DMS153 treated with DMSO at 0.1 percent for 48 hours (cell line): ENCODE measurements at regions not wholly inside any gene's neighbourhood (a gene's known extent, or its start where the extent isn't known, plus 50 kb on each side); places are given as distances from the start of the nearest gene placed in this dataset.
"Not testable (repeated sequence)": the region's sequence is repeated elsewhere in the genome, so short reads cannot be mapped to it uniquely, and the experiment has no call there.

Source experiments
- DNase-seq: peaks from one replicate; lab custom pipeline; 2025; ENCODE audit not compliant: unreplicated experiment; lab: John Stamatoyannopoulos, UW

- no peak for DNase-seq
Observed at GRCh38 chr2:43149482-43150107, 76.8 kb downstream of the ZFP36L2 start.

GRCh38 chr2:43146083-43146482 is 80.3 kb downstream of the ZFP36L2 start:
- DNase-seq = no peak

DNA sequence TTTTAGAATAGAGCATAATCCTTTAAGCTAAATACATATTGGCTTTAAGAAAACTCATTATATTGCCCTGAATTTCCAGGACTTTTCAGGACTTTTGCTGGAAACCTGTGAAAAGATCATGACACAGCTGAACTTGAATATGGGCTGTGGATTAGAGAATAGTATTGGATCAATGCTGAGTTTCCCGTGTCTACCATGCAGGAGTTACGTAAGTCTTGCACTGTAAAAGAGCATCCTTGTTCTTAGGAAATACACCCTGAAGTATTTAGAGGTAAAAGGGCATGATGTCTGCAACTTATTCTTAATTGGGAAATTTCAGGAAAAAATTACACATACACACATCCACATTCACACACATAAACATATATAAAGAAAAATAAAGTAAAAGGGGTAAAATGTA is 82.1 kb downstream of the ZFP36L2 start:
- no peak for DNase-seq

GRCh38 chr2:43143756-43144155 is 82.7 kb downstream of the ZFP36L2 start:
- DNase-seq = no peak

DNA sequence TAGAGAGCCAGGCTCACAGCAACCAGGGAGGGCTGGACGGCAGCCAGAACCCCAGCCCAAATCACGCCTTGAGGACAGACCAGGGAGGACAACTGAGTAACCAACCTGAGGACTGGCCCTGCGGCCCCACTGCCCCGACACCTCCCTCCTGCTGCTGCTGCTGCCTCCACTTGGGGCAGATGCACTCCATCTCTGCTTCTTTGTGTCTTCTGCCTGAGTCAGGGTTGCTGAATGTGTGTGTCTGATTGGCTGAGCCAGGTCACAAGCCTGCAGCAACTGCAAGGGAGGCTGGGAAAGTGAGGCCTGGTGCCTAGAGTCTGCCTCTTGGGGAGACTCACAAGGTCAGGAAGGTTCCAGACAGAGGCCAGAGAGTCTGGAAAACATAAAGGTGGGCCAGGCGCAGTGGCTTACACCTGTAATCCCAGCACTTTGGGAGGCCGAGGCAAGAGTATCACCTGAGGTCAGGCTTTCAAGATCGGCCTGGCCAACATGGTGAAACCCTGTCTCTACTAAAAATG is 83.4 kb downstream of the ZFP36L2 start:
- no peak for DNase-seq

- DNase-seq = not testable (repeated sequence)
Observed at GRCh38 chr2:43141636-43142151, 84.7 kb downstream of the ZFP36L2 start.

DNA sequence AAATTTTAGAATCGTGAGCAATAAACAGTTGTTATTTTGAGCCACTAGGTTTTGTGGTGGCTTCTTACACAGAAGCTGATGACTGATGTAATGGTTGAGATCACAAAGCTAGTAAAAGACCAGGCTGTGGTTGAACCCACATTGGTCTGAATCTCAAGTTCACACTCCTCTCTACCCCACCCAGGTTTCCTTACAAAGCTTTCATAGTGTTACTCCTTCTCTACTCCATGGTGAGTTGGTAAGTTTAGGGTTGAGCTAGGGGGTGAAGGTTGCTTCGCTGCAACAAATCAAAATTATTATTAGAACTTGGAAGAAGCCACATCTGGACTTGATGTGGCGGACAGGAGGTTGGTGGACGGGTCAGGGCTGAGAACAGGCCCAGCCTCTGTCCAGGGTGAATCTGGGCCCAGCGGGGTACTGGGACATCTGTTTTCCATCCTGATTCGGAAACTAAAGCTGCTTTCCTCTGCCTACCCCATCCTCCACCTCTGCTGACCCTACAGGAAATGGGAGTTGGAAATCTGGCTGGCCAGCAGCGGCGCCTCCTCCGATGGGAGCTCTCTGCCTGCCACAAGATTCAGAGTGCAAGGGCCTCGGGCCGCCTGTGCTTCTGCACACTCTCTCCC is 86.3 kb downstream of the ZFP36L2 start:
- no peak for DNase-seq

DNA sequence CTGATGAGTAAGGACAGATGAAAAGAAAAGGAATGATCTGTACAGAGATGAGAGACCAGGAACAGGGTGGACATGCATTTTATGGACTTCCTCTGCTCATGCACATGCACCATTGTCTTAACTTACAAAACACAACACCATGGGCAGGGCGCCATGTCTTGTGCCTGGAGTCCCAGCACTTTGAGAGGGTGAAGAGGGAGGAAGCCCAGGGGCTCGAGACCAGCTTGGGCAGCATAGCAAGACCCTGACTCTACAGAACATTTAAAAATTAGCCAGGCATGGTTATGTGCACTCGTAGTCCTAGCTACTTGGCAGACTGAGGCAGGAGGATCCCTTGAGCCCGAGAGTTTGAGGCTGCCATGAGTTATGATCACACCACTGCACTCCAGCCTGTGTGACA is 86.9 kb downstream of the ZFP36L2 start:
- no peak for DNase-seq

GRCh38 chr2:43138441-43138840 is 88.0 kb downstream of the ZFP36L2 start:
- no peak for DNase-seq

- DNase-seq = no peak
Observed at GRCh38 chr2:43136876-43137275, 89.5 kb downstream of the ZFP36L2 start.

GRCh38 chr2:43136011-43136799 is 90.2 kb downstream of the ZFP36L2 start:
- DNase-seq = no peak

DNA sequence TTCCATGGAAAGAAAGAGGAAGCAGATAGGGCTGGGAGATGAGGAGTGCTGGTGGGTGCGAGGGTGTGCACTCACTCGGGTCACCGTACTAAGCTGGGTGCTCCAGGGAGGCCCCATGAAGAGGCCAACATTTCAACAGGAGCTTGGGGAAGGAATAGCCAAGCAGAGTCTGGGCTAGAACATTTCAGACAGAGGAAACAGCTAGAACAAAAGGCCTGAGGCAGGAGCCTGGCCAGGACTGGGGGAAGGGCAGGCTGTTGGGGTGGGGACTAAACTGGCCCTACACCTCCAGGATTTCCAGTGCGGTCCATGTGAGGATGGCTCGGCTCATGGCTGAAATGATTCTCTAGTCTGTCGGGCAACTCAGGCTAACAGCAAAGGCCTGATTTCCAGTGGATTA is 90.8 kb downstream of the ZFP36L2 start:
- no peak for DNase-seq

- no peak for DNase-seq
Observed at GRCh38 chr2:43134571-43134889, 91.9 kb downstream of the ZFP36L2 start.

DNA sequence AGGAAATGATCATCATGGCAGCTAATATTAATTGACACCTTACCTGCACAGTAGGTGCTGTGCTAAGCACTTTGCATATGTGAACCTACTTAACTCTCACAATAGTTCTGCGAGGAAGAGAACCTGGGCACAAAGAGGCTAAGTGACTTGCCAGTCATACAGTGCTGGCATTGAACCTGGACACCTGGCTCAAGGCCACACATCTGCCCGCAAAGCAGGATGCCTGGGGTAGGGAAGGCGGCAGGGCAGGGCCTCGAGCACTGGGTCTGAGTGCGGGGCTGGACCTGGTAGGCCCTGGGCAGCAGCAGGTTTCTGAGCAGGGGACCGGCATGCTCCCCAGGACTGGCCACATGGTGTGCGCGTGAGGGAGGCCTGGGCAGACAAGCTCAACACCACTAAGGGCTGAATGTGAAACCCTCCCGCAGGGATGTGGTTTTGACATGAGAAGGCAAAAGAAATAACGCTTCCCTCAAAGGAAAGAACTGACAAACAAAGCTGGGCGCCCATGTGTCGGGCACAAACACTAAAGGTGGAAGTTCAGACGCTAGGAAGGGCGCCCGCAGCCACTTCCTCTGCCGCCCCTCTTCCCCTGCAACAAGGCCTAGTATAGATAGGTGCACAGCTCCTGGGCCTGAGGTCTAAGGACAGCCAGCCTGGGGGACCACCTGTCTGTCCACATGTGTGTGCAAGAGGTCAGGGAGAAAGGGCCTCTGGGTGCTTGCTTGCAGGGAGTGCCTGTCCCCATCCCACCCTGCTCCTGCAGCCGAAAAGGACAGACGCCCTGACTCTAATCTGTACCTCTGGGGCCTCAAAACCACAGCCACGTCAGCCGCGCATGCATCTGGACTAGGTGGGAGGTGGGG is 92.5 kb downstream of the ZFP36L2 start:
- DNase-seq = no peak

GRCh38 chr2:43133336-43133707 is 93.1 kb downstream of the ZFP36L2 start:
- DNase-seq = no peak

GRCh38 chr2:43132683-43133301 is 93.6 kb downstream of the ZFP36L2 start:
- DNase-seq = no peak

- DNase-seq = no peak
Observed at GRCh38 chr2:43131890-43132682, 94.3 kb downstream of the ZFP36L2 start.

DNA sequence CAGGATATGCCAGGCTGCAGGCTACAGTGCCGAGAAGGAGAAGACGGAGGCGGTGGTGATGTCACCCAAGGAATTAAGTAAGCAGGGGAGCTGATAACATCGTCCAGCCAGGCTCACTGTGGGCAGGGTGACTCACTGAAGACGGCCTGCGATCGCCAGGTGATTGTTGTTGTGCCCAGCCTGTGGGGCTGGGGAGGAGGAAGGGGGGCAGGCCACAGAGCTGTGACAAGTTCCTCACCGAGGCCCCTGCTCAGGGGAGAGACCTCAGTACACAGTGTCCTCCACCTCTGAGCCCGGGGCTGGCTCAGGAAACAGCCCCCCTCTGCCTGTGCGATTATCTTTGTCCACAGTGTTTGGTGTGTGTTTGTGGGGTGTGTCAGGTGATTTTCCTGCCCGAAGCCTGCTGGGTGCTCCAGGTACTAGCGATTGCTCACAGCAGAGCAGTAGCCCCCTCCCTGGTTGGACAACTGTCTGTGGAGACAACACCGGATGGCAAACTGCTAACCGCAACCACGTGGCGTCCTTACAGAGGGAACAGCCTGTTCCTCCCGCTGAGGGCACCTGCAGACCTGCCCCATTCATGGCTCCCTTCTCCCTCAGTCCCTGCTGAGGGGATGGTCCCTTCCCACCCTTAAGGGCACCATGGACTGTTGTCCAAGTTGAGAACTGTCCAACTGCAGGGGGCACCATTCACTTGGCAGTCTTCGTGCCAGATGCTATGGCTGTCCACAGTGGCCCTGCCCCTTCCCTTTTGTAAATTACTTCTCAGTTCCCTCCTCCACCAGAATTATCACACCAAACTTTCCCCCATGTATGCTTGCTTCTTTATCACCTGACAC is 95.1 kb downstream of the ZFP36L2 start:
- DNase-seq = peak; percentile 4

- no peak for DNase-seq
Observed at GRCh38 chr2:43130548-43130875, 95.9 kb downstream of the ZFP36L2 start.
